Activated T-helper 1 cell treated with anti-CD3 and anti-CD28 coated beads, Interleukin-2, amount 50 U/mL, for 16 hours (primary cell): ENCODE measurements at regions not wholly inside any gene's neighbourhood (a gene's known extent, or its start where the extent isn't known, plus 50 kb on each side); places are given as distances from the start of the nearest gene placed in this dataset.

ENCODE experiments used
- DNase-seq, 2 donors: peaks; one replicate each; pipeline ENCODE4 v3.0.0-alpha.2; 2020; ENCODE audit warnings: low read depth in 1 of 2, low spot score in 1 of 2

DNA sequence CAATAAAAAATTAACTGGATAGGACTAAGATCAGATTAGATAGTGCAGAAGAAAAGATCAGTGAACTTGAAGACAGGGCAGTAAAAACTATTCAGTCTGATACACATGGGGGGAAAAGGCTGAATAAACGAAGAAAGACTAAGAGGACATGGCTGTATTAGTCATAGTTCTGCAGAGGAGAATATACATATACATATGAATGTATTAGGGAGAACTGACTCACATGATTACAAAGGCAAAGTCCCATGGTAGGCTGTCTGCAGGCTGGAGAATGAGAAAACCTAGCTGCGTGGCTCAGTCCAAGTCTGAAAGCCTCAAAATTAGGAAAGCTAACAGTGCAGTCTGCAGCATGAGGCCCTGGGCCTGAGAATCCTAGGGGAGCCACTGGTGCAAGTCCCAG is 98.2 kb upstream of the GNAO1 start:
- DNase-seq, result no peak

DNA sequence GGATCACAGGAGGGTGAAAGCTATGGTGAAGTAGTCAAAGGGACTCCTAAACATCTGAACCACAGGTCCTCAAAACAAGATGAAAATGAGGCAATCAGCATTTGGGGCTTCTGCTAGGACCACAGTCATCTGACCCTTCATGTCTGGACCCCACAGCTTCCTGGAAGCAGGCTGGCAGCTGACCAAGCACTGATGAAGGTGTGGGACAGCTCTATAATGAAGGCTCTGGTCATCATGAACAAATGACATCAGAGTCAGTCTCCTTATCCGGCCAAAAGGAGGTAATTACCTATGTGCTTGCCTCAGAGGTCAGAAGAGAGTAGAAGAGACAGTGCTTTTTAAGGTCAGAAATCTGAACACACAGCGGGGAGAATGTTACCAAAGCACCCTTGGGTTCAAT is 101.2 kb upstream of the GNAO1 start:
- no peak for DNase-seq

DNA sequence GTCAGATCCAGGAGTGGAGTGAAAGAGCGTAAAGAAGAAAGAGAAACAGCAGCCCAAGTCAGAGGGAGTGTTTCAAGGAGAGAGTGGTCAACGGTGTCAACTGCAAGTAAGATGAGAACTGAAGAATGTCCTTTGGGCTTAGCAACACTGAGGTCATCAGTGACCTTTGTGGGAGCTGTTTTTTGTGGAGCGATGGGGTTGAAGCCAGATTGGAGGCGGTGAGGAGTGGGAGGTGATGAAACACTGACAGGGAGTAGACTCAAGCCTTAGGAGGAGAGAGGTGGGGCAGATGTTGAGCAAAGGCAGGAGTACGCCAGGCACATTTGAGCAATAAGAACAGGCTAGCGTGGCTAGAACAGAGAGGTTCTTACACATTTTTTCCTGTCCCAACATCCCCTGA is 103.7 kb upstream of the GNAO1 start:
- no peak for DNase-seq

DNA sequence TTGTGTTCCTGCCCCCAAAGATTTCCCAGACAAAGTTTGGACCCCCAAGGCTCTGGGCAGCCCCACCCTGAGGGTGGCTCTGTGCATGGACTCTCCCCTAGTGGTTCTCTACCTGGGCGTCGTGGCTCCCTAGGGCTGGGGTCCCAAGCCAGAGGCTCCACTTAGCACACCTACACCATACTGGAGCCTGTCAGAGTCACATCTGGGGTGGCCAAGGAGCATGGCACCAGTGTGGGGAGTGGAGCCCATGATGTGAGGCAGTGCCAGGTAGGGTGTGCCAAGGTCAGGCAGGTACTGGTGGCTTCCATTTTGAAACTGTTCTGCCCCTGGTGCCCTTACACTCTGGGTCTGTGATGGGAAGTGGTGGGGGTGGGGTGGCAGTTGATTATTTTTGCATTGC is 109.9 kb upstream of the GNAO1 start:
- DNase-seq, result no peak

DNA sequence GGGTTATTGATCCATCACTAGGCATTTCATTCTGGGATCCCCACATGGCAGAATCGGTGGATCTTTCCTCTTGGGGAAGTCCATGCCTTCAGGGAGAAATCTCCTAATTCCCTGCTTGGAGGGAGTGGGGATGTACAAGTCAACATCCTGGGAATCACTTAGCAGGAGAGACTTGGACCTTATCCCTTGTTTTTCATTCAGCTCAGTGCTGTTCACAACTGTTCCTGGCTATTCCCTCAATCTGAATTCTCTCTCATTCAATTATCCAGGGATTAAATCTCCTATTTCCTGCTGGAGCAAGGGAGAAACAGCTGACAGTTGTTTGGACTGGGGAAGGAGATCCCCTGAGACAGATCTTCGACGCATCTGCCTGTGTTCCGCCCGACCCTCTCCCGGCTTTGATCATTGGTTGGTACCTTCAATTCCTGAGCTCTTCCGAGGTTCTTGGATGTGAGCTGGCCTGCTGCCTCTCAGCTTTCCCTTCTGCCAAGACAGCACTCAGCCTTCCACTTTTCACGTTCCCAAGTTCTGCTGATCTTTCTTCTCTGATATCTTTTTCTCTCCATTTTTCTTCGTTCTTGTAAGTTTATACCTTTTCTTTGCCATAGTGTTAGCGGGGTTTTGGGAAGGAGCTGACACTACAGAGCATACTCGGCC is 115.4 kb upstream of the GNAO1 start:
- DNase-seq, result no peak

DNA sequence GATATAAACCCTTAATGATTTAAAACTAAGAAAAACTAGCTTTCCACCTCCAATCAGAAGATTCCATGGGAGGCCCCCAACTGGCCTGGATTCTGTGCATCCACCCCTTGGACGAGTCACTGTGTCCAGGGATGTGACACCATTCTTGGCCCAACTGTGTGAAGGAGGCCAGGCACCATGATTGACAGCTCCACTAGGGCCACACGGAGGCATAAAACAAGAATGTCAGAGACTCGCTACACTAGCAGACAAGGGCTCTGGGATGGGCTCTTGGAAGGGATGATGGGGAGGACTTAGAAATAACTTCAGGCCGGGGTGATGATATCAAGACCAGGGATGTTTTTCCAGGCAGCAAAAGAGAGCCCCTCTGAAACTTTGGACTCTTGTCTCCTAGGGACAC is 117.8 kb upstream of the GNAO1 start:
- DNase-seq, result no peak

DNA sequence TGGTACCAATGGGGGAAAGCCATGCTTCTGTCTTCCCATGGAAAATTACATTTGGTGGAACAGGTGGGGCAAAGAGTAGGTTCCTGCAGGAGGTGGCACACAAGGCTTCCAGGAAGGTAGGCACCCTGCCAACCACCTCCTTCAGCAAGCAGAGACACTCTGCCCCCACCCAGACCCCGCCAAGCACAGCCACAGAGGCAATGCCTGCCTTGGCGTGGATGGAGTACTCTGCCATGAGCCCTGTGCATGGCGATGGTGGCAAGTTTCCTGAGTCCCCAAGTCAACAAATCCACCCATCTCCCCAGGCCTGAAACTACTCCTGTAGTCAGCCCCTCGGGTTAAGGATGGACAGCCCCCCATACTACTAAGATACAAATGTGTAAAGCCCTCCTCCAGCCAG is 119.2 kb upstream of the GNAO1 start:
- DNase-seq, result no peak

DNA sequence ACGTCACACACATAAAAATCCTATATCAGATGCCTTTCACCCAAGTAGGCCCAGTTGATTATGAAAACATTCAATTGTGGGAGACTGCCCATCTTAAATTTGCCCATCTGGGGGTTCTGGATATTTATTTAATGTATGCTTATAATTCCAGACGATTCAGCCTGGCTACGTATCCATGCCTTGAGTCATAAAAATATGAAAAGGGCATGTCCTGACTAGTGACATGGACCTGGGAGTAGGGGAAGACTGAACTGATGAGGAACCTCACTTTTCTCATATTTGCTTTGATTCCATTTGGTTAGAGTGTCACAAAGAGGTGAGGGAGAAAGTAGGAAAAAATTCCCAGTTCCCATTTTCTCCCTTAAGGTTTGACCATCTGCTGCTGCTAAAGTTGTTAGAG is 122.5 kb upstream of the GNAO1 start:
- DNase-seq, result no peak

DNA sequence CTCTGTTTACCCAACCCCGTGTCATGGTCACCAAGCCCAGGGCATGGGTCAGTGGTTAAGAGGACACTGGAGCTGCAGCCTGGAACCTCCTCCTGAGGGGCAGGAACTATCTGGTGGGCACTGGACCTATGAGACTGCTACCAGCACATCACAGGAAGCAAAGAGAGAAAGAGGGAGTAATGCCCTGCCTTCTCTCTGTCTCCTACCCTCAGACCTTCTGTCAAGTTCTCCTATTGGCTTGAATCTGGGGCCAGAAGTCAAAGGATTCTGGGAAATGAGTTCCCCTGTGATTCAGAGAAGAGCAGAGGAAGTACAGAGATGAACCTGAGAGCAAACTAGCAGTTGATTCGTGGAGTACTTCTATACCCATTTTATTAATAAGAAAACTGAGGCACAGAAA is 123.0 kb upstream of the GNAO1 start:
- no peak for DNase-seq

DNA sequence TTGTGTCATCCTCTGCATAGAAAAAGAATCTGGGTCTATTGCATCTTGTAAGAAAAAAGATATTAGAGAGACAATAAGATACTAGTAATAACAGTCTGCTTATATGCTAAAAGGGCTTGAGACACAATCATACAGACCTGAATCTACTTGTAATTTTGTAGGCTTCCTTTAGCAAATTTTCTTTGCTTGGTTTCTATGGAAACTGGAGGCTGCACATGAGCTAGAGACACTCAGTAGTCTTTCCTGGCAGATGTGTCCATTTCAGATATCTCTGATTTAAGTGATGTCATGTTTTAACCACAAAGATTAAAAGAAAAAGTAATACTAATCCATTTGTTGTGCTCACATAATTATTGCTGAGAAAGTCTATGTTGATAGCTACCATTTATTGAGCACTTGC is 123.9 kb upstream of the GNAO1 start:
- no peak for DNase-seq

DNA sequence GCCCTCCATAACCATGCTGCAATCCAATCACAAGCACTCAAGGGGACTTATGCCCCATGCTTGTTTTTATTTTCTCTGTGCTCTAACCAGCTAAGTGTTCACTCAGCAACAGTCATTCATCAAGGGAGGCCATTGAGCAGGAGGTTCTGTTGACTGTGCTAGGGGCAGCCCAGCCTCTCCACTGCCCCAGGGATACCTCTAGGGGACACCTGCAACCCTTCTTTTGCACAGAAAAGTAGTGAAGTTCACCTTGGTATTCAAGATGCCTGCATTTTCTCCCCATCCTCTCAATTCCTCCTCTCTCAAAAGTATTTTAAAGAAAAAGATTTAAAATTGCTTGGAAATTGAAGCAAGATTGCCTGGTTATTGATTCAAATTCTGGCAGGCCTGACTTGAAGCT is 124.7 kb upstream of the GNAO1 start:
- no peak for DNase-seq

DNA sequence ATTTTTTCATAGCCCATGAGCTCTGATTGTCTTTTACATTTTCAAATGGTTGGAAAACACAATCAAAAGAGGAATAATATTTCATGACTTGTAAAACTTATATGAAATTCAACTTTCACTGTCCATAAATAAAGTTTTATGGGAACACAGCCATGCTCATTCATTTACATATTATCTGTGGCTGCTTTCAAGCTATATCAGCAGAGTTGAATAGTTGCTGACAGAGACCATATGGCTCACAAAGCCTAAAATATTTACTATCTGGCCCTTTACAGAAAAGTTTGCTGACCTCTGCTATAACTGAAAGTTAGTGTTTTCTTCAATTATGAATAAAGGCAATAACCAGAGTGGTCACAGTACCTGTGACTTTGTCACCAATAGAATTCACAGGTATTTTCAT is 128.2 kb upstream of the GNAO1 start:
- no peak for DNase-seq

DNA sequence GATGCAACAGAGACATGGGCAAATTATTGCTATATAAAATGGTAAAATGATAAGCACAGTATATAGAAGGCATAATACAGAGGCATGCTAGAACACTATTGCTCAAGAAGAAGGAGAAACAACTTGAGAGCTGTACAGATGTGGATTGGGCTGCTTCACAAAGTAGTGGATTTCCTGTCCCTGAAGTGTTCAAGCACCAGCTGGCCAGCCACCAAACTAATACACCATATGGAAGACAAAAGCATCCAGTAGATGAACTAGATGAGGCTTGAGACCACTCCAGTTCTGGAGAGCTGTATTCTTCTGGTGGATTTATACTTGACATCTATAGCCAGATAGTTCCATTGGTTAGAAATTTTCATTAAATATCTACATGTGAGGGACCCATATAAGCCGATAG is 134.1 kb upstream of the GNAO1 start:
- DNase-seq, result no peak

DNA sequence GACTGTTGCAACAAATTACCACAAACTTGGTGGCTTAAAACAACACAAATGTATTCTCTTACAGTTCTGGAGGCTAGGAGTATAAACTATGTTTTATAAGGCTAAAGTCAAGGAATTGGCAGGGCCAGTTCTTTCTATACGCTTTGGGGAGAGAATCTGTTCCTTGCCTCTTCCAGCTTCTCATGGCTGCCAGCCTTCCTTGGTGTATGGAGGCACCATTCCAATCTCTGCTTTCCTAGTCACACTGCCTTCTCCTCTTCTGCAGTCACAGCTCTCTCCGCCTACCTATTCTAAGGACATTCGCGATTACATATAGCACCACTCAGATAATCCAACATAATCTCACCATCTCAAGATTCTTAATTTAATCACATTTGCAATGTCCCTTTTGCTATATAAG is 140.4 kb upstream of the GNAO1 start:
- no peak for DNase-seq

DNA sequence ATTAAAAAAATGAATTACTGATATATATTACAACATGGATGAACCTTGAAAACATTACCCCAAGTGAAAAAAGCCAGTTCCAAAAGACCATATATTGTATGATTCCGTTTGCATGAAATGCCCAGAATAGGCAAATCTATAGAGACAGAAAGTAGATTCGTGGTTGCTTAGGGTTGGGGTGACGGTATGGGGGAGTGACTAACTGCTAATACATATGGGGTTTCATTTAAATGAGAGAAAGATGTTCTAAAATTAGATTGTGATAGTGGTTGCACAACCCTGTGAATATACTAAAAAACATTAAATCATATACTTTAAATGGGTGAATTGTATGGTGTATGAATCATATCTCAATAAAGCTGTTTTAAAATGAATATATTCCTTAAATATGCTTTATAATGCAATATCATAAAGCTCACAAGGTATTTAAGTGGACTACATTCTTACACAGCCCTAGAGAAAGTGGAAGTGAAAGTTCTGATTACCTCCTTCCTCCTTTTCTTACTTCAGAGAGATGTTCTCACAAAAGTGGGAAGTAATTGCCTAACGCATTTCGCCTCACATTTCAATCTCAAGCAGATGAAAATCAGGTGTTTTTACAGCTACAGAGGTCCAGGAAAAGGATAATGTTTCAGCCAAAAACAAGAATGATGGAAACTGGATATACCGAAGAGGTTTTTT is 142.7 kb upstream of the GNAO1 start:
- DNase-seq, result no peak

DNA sequence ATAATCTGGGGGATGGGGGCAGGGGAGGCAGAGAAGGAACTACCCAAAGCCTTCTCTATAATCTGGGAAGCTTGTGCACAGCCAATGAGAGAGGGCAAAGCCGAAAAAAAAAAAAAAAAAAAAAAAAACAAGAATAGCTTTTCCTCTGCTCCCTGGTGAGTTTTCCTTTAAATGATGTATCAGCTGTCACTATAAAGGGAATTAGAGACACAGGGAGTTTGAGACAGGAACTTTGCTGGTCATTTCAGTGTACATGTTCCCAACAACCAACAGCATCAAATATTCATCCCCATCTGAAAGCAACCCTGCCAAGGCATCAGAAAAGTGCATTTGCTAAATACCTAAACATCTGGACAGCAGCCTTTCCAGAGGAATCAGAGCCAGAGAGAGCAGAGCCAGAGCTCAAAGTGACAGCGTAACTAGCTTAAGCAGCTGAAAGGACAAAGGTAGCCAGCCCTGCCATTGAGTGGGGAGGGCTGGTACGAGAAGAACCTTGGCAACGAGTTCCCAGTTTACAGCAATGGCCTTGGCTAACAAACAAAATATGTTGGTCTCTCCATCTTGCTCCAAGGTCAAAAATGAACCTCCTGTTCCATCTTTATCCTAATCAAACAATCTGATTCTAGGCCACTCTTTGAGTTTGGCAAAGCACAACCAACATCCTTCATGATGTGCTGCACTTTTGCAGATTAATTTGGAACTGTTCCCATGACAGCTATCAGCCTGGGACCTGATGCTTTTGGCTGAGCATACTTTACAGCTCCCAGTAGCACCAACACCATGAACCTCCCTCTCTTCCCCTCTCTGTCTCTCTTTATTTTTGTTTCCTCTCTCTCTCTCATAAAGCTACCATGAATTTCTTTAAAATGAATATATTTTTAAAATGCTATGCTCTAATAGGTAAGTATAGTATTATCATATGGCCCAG is 143.7 kb upstream of the GNAO1 start:
- no peak for DNase-seq

DNA sequence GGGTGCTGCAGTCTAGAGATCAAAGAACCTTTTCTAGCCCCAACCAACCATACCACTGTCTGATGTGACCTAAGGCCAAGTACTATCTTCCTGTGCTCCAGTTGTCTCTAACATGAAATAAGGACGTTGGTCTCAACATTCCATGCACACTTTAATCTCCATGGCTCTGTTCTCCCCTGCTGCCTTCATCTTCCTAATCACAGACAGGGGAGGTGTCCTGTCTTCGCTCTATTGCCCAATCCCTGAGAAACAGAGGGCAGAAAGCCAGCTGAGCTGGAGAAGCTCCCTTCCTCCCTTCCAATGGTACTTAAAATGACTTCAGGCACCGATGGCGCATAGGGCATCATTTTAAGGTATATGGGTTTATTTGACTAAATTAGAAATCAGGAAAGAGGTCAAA is 148.9 kb upstream of the GNAO1 start:
- DNase-seq, result no peak

DNA sequence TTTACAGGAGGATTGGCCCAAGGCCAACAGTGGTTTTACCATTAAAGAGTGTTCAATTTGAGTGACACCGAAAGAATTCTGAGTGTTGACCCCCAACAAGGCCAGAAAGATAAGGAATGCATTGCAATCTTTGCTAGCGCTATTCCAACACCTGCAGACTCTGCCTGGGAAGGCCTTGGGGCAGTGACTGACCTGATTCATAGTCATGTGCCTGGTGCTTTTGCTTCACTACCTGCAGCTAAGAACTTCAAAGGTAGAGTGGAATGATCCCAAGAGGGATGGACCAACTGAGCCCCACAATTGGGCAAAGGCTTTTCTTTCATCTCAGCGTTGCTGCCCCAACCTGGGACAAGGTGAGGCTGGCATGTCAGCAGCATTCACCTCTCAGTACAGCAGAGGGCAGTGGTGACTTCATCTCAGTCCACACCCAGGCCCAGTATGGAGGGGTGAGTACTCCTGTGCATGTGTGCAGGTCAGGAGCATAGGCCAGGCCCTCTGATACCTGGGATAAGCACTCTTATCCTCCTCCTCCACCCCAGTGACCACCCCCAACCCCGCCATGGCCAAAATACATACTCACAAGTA is 149.6 kb upstream of the GNAO1 start:
- no peak for DNase-seq

DNA sequence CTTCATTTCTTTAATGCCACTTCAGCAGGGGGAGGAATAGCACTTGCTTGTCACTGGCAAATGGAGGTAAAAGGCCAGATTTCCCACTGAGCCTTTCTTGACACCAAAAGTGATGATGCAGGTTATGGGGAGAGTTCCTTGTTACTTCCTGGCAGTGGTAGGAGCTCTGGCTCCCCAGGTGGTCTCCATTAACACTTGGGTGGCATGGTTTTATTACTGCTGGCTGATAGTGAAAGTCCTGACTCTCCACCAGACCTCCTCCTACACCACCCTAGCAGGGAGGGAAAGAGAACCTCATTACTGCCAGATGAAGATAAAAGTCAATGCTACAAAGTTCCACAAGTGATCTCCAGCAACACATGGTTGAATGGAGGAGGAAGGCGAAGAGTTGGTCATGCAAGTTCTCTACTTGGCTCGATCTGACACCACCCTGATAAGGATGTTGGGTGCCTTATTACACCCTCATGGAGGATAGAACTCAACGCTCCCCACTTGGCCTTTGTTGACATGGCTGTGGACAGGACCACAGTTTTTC is 152.7 kb upstream of the GNAO1 start:
- no peak for DNase-seq

DNA sequence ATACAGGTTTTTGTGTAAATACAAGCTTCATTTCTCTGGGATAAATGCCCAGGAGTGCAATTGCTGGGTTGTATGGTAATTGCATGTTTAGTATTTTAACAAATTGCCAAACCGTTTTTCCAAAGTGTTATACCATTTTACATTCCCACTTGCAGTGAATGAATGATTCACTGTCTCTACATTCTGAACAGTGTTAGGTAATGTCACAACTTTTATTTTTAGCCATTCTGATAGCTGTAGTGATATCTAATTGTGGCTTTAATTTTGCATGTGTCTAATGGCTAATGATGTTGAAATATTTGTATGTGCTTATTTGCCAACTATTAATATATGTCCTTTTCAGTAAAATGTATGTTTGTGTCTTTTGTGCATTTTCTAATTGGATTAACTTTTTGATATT is 156.9 kb upstream of the CES5A start:
- no peak for DNase-seq

DNA sequence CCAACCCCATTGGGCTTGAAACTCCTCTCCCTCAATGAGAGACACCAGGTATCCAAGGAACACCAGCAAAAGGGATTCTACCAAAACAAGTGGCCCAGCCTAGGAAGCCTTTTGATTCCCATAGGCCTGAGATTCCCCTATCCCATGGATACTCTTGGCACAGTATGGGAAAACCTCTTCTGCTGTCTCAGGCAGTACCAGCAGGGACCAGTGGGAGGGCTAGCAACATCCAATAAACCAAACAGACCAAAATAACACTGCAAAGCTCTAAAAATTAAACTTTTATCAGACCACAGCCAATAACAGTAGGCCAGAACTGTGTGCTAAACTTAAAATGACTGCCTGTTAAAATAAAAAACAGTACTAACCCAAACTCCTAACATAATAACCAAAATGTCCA is 153.9 kb upstream of the CES5A start:
- no peak for DNase-seq

DNA sequence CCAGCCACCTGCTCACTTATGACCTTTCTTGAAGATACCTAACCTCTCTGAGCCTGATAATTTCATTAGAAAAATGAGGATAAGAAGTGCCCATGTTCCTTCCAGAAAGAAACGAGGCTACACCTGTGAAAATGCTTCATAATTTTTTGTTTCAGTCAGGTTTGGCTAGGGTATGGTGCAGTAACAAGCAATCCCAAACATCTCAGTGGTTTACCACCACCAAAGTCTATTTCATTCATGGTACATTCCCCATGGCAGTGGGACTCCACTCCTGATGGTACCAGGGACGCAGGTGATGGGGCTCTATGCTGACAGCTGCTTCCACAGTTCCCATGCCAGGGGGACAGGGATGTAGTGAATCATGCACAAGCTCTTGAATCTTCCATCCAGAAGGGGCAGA is 147.6 kb upstream of the CES5A start:
- DNase-seq, result no peak
